Tibial nerve (tissue), 4 donors: ENCODE measurements at regions not wholly inside any gene's neighbourhood (a gene's known extent, or its start where the extent isn't known, plus 50 kb on each side); places are given as distances from the start of the nearest gene placed in this dataset.

Source experiments
- DNase-seq, 2 donors: peaks; one replicate each; pipeline ENCODE4 v3.0.0-alpha.2; 2019; ENCODE audit warnings: low spot score in 2 of 2
- H3K27ac ChIP-seq, 4 donors: fragments of 200-600 bp; sonication (generic) in 3 of 4; one replicate each; pipeline ENCODE4 v1.5.1; 2017 to 2019; ENCODE audit warnings: mild to moderate bottlenecking in 1 of 4
- H3K27me3 ChIP-seq, 2 donors: fragments of 200-600 bp; sonication (generic) in 1 of 2; one replicate each; pipeline versions ENCODE4 v1.5.1 to v1.6.0; 2017 to 2019
- H3K36me3 ChIP-seq, 3 donors: fragments of 200-600 bp; sonication (generic); one replicate each; pipeline ENCODE4 v1.5.1; 2018 to 2019
- H3K4me1 ChIP-seq, 4 donors: fragments of 200-600 bp; sonication (generic) in 3 of 4; one replicate each; pipeline ENCODE4 v1.5.1; 2017 to 2019
- H3K4me3 ChIP-seq, 4 donors: fragments of 200-600 bp; sonication (generic) in 3 of 4; one replicate each; pipeline ENCODE4 v1.5.1; 2017 to 2019; ENCODE audit warnings: mild to moderate bottlenecking in 1 of 4, moderate library complexity in 1 of 4
- H3K9me3 ChIP-seq, 4 donors: fragments of 200-600 bp; sonication (generic) in 3 of 4; one replicate each; pipeline ENCODE4 v1.5.1; 2017 to 2019
- EP300 ChIP-seq, 2 donors: sonication (generic); formaldehyde crosslinking; IDR thresholded peaks; one replicate each; pipeline ENCODE4 v1.6.1; 2017; ENCODE audit warnings: antibody characterized with exemption in 2 of 2, mild to moderate bottlenecking in 1 of 2
- POLR2A ChIP-seq, 2 donors: fragments of 450-650 bp; IDR thresholded peaks; one replicate each; pipeline ENCODE4 v1.6.1; 2017; ENCODE audit warnings: antibody characterized with exemption in 2 of 2, mild to moderate bottlenecking in 2 of 2, moderate library complexity in 2 of 2
- WGBS, 2 donors: methylation state at CpG; one replicate each; pipeline ENCODE4 v1.1.5; 2018; 5-methylcytosine and 5-hydroxymethylcytosine counted together
- TF ChIP-seq, protein P1 (sequence below), 5 experiments: fragments of 200-600 bp in 3 of 5; fragments of 450-650 bp in 2 of 5; sonication (generic) in 3 of 5; IDR thresholded peaks; one replicate each; pipeline ENCODE4 v1.5.1; 2016 to 2019; ENCODE audit warnings: antibody characterized with exemption in 5 of 5, mild to moderate bottlenecking in 3 of 5, moderate library complexity in 2 of 5

GRCh38 chr6:4466261-4466660 is 309.9 kb upstream of the CDYL start:
- DNase-seq: no peak
- H3K4me1 ChIP-seq: peaks cover 0 to 4% (median 0%) of the 10 kb centered on the region in 4 donors
- no peak overlapping the region for H3K27ac ChIP-seq
- no peaks in the 10 kb centered on the region for H3K27me3 ChIP-seq
- H3K4me3 ChIP-seq: no peak overlapping the region
- peaks cover 0 to 14% (median 0%) of the 10 kb centered on the region in 4 donors for H3K9me3 ChIP-seq
- H3K36me3 ChIP-seq: no peaks in the 10 kb centered on the region
- WGBS, 2 donors: 46 to 53% methylated on average over 7 of the region's 7 CpGs
- TF ChIP-seq, protein P1, sequence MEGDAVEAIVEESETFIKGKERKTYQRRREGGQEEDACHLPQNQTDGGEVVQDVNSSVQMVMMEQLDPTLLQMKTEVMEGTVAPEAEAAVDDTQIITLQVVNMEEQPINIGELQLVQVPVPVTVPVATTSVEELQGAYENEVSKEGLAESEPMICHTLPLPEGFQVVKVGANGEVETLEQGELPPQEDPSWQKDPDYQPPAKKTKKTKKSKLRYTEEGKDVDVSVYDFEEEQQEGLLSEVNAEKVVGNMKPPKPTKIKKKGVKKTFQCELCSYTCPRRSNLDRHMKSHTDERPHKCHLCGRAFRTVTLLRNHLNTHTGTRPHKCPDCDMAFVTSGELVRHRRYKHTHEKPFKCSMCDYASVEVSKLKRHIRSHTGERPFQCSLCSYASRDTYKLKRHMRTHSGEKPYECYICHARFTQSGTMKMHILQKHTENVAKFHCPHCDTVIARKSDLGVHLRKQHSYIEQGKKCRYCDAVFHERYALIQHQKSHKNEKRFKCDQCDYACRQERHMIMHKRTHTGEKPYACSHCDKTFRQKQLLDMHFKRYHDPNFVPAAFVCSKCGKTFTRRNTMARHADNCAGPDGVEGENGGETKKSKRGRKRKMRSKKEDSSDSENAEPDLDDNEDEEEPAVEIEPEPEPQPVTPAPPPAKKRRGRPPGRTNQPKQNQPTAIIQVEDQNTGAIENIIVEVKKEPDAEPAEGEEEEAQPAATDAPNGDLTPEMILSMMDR (IDR thresholded peaks at IDR 0.05): no peak
- TF ChIP-seq POLR2A (IDR thresholded peaks at IDR 0.05) (no peak), EP300 (IDR thresholded peaks at IDR 0.05) (no peak)

GRCh38 chr6:4464638-4465037 is 311.6 kb upstream of the CDYL start:
- Histone ChIP-seq H3K4me3 (no peak overlapping the region), H3K36me3 (no peaks in the 10 kb centered on the region), H3K27me3 (no peaks in the 10 kb centered on the region), H3K27ac (no peak overlapping the region), H3K4me1 (peaks cover 5 to 19% (median 9%) of the 10 kb centered on the region in 4 donors), H3K9me3 (no peaks in the 10 kb centered on the region)
- WGBS, 2 donors: 90 to 93% methylated on average over 2 of the region's 2 CpGs
- DNase-seq: no peak
- no peak for TF ChIP-seq POLR2A (IDR thresholded peaks at IDR 0.05)
- TF ChIP-seq EP300 (IDR thresholded peaks at IDR 0.05): no peak
- TF ChIP-seq, protein P1 (IDR thresholded peaks at IDR 0.05): no peak

- H3K36me3 ChIP-seq: no peaks in the 10 kb centered on the region
- no peaks in the 10 kb centered on the region for H3K27me3 ChIP-seq
- WGBS, 2 donors: 86 to 93% methylated on average over 1 of the region's 1 CpG
- TF ChIP-seq POLR2A (IDR thresholded peaks at IDR 0.05) (no peak), EP300 (IDR thresholded peaks at IDR 0.05) (no peak)
- TF ChIP-seq, protein P1 (IDR thresholded peaks at IDR 0.05): no peak
- no peak overlapping the region for H3K4me3 ChIP-seq
- peaks cover 6 to 28% (median 16%) of the 10 kb centered on the region in 4 donors for H3K4me1 ChIP-seq
- DNase-seq: no peak
- no peaks in the 10 kb centered on the region for H3K9me3 ChIP-seq
- no peak overlapping the region for H3K27ac ChIP-seq
These were observed 313.0 kb upstream of the CDYL start for GRCh38 chr6:4463236-4463635.

DNA sequence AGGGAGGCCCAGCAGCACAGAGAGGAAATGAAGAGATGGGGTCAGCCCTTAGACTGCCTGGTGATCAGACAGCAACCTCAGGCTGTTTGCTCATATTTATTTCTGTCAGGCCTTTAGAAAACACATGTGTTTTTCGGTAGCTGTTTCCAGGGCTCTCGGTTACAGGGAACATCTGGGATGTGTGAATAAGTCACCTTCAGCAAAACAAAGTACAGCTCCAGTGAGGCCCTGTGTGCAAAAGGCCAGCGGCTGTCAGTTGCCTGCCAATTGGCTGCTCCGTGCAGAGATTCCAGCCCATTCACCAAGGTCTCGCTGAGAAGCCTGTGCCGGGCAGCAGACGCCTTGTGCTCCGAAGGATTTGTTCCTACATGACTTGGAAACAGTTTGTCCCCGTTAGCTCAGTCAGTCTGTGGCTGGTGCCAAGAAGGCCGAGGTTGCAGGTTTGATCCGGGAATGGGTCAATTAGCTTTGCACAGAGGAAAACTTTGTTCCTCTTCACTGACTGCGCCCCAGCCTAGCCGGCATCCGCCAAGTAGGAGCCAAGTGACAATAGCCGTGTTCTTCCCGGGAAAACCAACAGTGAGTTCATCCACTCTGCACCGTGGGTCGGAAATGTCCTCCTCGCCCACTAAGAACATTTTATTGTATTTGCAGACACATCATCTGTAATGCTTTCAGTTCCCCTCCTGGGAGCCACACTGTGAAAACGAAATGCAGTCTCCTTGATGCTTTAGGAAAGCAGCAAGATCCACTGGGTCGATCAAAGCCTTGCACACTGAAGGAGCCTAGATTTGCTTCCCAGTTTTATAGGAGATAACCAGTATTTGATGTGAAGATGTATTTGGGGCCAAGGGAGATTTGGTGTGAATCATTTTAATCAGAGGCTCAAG is 315.4 kb upstream of the CDYL start:
- TF ChIP-seq, protein P1 (IDR thresholded peaks at IDR 0.05): no peak
- TF ChIP-seq POLR2A (IDR thresholded peaks at IDR 0.05): no peak
- peak in 1 of 2 donors; percentile 91 for TF ChIP-seq EP300 (IDR thresholded peaks at IDR 0.05)
- Histone ChIP-seq H3K36me3 (no peaks in the 10 kb centered on the region), H3K27ac (peak overlapping the region; percentile 34 to 86 (median 72)), H3K4me3 (no peak overlapping the region), H3K4me1 (peaks cover 6 to 28% (median 16%) of the 10 kb centered on the region in 4 donors), H3K9me3 (no peaks in the 10 kb centered on the region), H3K27me3 (no peaks in the 10 kb centered on the region)
- 23 to 26% methylated on average over 21 of the region's 21 CpGs for WGBS, 2 donors
- peak; percentile 53 to 70 for DNase-seq

GRCh38 chr6:4459996-4460395 is 316.2 kb upstream of the CDYL start:
- peak overlapping the region; percentile 34 to 86 (median 72) for H3K27ac ChIP-seq
- 71 to 76% methylated on average over 11 of the region's 11 CpGs for WGBS, 2 donors

More at GRCh38 chr6:4459996-4460395, 316.2 kb upstream of the CDYL start:
- TF ChIP-seq, protein P1 (IDR thresholded peaks at IDR 0.05): no peak
- no peak for TF ChIP-seq EP300 (IDR thresholded peaks at IDR 0.05)
- TF ChIP-seq POLR2A (IDR thresholded peaks at IDR 0.05): no peak
- no peaks in the 10 kb centered on the region for H3K27me3 ChIP-seq
- no peak for DNase-seq
- peaks cover 6 to 28% (median 16%) of the 10 kb centered on the region in 4 donors for H3K4me1 ChIP-seq
- no peak overlapping the region for H3K4me3 ChIP-seq
- no peaks in the 10 kb centered on the region for H3K36me3 ChIP-seq
- no peaks in the 10 kb centered on the region for H3K9me3 ChIP-seq
